ENCODE measurements at regions not wholly inside any gene's neighbourhood (a gene's known extent, or its start where the extent isn't known, plus 50 kb on each side); places are given as distances from the start of the nearest gene placed in this dataset.

- TF ChIP-seq CTCF (IDR thresholded peaks at IDR 0.05; ENCODE audit: insufficient read depth, low read length, poor library complexity, severe bottlenecking): no peak
- no peak for TF ChIP-seq EZH2phosphoT487 (conservative IDR thresholded peaks at IDR 0.05; ENCODE audit: low read length)
Observed at GRCh38 chr18:59768409-59768808, 71.2 kb upstream of the CCBE1 start.
